HL-60 (cell line): ENCODE measurements at regions not wholly inside any gene's neighbourhood (a gene's known extent, or its start where the extent isn't known, plus 50 kb on each side); places are given as distances from the start of the nearest gene placed in this dataset.

Experiments used
- DNase-seq, 2 experiments: peaks; one replicate each; pipeline ENCODE4 v3.0.0-alpha.2; 2010 to 2020; ENCODE audit warnings: low read depth in 1 of 2, low spot score in 1 of 2
- H3K27ac ChIP-seq: fragments of 250-450 bp; sonication (Bioruptor Pico); replicated peaks from 2 replicates; pipeline ENCODE4 v1.5.1; 2020; ENCODE audit warnings: mild to moderate bottlenecking, moderate library complexity
- H3K27me3 ChIP-seq: fragments of 250-450 bp; sonication (Bioruptor Pico); 2 replicates; pipeline ENCODE4 v1.5.1; 2021; ENCODE audit warnings: mild to moderate bottlenecking, moderate library complexity; ENCODE audit not compliant: insufficient read depth, poor library complexity, severe bottlenecking
- H3K4me3 ChIP-seq: replicated peaks from 2 replicates; pipeline ENCODE4 v1.5.1; 2011; ENCODE audit warnings: mild to moderate bottlenecking, control low read depth, low read length; ENCODE audit not compliant: insufficient read depth
- CTCF ChIP-seq: IDR thresholded peaks from one replicate; pipeline ENCODE4 v1.5.1; 2011; ENCODE audit warnings: low read length, control low read depth, inconsistent platforms; ENCODE audit not compliant: insufficient read depth
- GABPA ChIP-seq: IDR thresholded peaks from 2 replicates; pipeline ENCODE4 v1.6.1; 2012; ENCODE audit warnings: low read depth
- POLR2AphosphoS5 ChIP-seq: IDR thresholded peaks from 2 replicates; pipeline ENCODE4 v1.6.1; 2012; ENCODE audit warnings: low read depth
- SPI1 ChIP-seq: IDR thresholded peaks from 2 replicates; pipeline ENCODE4 v1.6.1; 2012; ENCODE audit warnings: low read depth, mild to moderate bottlenecking, borderline replicate concordance
- TF ChIP-seq, protein P1 (sequence below): IDR thresholded peaks from 2 replicates; pipeline ENCODE4 v1.6.1; 2012; ENCODE audit warnings: low read depth; ENCODE audit not compliant: insufficient replicate concordance

- no peaks in the 10 kb centered on the region for H3K27me3 ChIP-seq
- no peak overlapping the region for H3K4me3 ChIP-seq
- no peak for DNase-seq
- H3K27ac ChIP-seq = no peak overlapping the region
- TF ChIP-seq SPI1 (no peak), CTCF (no peak), POLR2AphosphoS5 (no peak), GABPA (no peak)
- TF ChIP-seq, protein P1, sequence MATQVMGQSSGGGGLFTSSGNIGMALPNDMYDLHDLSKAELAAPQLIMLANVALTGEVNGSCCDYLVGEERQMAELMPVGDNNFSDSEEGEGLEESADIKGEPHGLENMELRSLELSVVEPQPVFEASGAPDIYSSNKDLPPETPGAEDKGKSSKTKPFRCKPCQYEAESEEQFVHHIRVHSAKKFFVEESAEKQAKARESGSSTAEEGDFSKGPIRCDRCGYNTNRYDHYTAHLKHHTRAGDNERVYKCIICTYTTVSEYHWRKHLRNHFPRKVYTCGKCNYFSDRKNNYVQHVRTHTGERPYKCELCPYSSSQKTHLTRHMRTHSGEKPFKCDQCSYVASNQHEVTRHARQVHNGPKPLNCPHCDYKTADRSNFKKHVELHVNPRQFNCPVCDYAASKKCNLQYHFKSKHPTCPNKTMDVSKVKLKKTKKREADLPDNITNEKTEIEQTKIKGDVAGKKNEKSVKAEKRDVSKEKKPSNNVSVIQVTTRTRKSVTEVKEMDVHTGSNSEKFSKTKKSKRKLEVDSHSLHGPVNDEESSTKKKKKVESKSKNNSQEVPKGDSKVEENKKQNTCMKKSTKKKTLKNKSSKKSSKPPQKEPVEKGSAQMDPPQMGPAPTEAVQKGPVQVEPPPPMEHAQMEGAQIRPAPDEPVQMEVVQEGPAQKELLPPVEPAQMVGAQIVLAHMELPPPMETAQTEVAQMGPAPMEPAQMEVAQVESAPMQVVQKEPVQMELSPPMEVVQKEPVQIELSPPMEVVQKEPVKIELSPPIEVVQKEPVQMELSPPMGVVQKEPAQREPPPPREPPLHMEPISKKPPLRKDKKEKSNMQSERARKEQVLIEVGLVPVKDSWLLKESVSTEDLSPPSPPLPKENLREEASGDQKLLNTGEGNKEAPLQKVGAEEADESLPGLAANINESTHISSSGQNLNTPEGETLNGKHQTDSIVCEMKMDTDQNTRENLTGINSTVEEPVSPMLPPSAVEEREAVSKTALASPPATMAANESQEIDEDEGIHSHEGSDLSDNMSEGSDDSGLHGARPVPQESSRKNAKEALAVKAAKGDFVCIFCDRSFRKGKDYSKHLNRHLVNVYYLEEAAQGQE = no peak
Observed at GRCh38 chr14:61884711-61885110, 122.5 kb downstream of the SNAPC1 start.

DNA sequence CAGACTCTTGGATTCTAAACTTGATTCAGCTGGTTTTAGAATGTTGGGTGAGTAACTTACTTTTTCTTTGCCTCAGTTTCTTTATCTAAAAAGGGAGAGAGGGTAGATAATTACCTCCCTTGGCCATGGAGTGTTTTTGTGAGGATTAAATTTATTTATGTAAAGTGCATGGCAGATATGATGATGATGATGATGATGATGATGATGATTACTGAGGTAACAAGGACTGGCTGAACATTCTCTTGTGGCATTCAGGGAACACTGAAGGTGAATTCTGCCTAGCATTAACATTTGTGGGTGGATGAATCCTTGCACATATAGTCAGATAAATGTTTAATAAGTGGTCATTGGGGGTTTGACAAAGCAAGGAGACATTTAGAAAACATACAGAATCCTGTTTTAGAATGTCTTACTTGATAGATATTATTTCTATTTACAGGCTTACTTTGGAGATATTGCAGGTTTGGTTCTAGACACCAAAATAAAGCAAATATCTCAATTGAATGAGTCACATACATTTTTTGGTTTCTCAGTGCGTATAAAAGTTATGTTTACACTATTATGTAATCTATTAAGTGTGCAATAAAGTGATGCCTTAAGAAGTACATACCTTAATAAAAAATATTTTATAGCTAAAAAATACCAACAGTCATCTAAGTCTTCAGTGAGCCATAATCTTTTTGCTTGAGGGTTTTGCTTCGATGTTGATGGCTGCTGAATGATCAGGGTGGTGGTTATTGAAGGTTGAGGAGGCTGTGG is 123.2 kb downstream of the SNAPC1 start:
- no peak overlapping the region for H3K4me3 ChIP-seq
- H3K27me3 ChIP-seq = no peaks in the 10 kb centered on the region
- no peak overlapping the region for H3K27ac ChIP-seq
- DNase-seq = no peak
- TF ChIP-seq SPI1 (no peak), GABPA (no peak), POLR2AphosphoS5 (no peak), CTCF (no peak)
- TF ChIP-seq, protein P1 = no peak

- TF ChIP-seq, protein P1 = no peak
- TF ChIP-seq POLR2AphosphoS5 = no peak
- TF ChIP-seq GABPA = no peak
- TF ChIP-seq CTCF = no peak
- TF ChIP-seq SPI1 = no peak
- Histone ChIP-seq H3K27ac (no peak overlapping the region), H3K4me3 (no peak overlapping the region), H3K27me3 (no peaks in the 10 kb centered on the region)
- no peak for DNase-seq
Observed at GRCh38 chr14:61887628-61888027, 125.4 kb downstream of the SNAPC1 start.
